ENCODE measurements at regions not wholly inside any gene's neighbourhood (a gene's known extent, or its start where the extent isn't known, plus 50 kb on each side); places are given as distances from the start of the nearest gene placed in this dataset.

DNA sequence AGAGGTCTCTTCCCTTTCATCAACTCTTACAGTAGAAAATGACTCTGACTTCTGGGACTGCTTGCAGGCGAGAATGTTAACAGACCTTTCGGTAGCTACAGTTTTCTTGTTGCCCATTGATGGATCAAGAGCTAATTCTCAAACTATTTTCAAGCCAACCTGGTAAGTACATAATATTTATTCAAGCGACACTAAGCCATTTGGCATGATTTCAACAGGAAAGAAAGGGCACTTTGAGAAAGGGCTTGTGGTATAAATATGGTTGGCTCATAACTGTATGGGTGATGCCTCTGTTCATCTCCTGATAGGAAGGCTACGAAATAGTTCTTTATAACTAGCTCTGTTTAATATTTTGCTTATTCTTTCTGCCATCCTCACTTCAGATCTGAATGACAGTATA is 196.2 kb upstream of the CNTN4 start:
- TF ChIP-seq POLR2A (IDR thresholded peaks at IDR 0.05) (no peak), POLR2AphosphoS5 (IDR thresholded peaks at IDR 0.05) (no peak)

Measured in gastroesophageal sphincter (tissue), 2 donors.